ENCODE measurements at regions not wholly inside any gene's neighbourhood (a gene's known extent, or its start where the extent isn't known, plus 50 kb on each side); places are given as distances from the start of the nearest gene placed in this dataset.

DNA sequence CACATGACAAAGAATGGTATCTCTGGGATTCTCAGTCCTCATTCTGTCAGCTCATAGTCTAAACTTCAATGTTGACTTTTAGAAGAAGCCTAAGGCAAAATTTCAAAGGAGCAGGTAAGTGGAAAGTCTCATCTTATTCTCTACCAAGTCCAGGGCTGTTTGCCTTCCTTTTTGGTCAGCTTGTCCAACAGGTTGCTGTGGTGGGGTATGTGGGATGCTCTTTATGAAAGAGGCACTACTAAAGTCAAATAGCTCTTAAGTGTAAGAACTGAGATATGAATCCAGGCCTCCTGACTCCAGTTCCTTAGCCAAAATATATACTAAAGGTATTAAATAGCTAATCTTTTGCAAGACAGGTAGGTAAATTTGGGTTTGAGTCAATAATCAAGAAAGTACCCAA, 540.6 kb upstream of the SPRY2 start:
- TF ChIP-seq, protein P1, sequence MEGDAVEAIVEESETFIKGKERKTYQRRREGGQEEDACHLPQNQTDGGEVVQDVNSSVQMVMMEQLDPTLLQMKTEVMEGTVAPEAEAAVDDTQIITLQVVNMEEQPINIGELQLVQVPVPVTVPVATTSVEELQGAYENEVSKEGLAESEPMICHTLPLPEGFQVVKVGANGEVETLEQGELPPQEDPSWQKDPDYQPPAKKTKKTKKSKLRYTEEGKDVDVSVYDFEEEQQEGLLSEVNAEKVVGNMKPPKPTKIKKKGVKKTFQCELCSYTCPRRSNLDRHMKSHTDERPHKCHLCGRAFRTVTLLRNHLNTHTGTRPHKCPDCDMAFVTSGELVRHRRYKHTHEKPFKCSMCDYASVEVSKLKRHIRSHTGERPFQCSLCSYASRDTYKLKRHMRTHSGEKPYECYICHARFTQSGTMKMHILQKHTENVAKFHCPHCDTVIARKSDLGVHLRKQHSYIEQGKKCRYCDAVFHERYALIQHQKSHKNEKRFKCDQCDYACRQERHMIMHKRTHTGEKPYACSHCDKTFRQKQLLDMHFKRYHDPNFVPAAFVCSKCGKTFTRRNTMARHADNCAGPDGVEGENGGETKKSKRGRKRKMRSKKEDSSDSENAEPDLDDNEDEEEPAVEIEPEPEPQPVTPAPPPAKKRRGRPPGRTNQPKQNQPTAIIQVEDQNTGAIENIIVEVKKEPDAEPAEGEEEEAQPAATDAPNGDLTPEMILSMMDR (IDR thresholded peaks at IDR 0.05): no peak
- TF ChIP-seq POLR2A (IDR thresholded peaks at IDR 0.05): no peak
